Smooth muscle cell (in vitro differentiated cells): ENCODE measurements at regions not wholly inside any gene's neighbourhood (a gene's known extent, or its start where the extent isn't known, plus 50 kb on each side); places are given as distances from the start of the nearest gene placed in this dataset.

Experiments used
- DNase-seq: peaks from one replicate; lab custom pipeline; 2025; ENCODE audit not compliant: unreplicated experiment; lab: John Stamatoyannopoulos, UW
- H2AFZ ChIP-seq: fragments of 200-600 bp; sonication (generic); 2 replicates; pipeline ENCODE4 v1.6.0; 2016; ENCODE audit warnings: antibody characterized with exemption, low read depth, mild to moderate bottlenecking
- H3F3A ChIP-seq: fragments of 200-600 bp; sonication (generic); 2 replicates; pipeline ENCODE4 v1.6.0; 2017; ENCODE audit warnings: antibody characterized with exemption, low read depth
- H3K27ac ChIP-seq: fragments of 200-600 bp; sonication (generic); 2 replicates; pipeline ENCODE4 v1.5.1; 2016; ENCODE audit warnings: low read depth, mild to moderate bottlenecking
- H3K27me3 ChIP-seq: fragments of 200-600 bp; sonication (generic); 2 replicates; pipeline ENCODE4 v1.6.1; 2016; ENCODE audit warnings: low read depth, mild to moderate bottlenecking
- H3K36me3 ChIP-seq: fragments of 200-600 bp; sonication (generic); 2 replicates; pipeline ENCODE4 v1.5.1; 2016; ENCODE audit warnings: low read depth
- H3K4me1 ChIP-seq: fragments of 200-600 bp; sonication (generic); 2 replicates; pipeline ENCODE4 v1.5.1; 2016; ENCODE audit warnings: low read depth
- H3K4me2 ChIP-seq: fragments of 200-600 bp; sonication (generic); 2 replicates; pipeline ENCODE4 v1.6.0; 2016; ENCODE audit warnings: mild to moderate bottlenecking
- H3K4me3 ChIP-seq: fragments of 200-600 bp; sonication (generic); 2 replicates; pipeline ENCODE4 v1.5.1; 2016; ENCODE audit warnings: mild to moderate bottlenecking
- H3K79me2 ChIP-seq: fragments of 200-600 bp; sonication (generic); 2 replicates; pipeline ENCODE4 v1.6.0; 2016; ENCODE audit warnings: low read depth, mild to moderate bottlenecking
- H3K9ac ChIP-seq: fragments of 200-600 bp; sonication (generic); 2 replicates; pipeline ENCODE4 v1.6.0; 2016; ENCODE audit warnings: low read depth
- H3K9me3 ChIP-seq: fragments of 200-600 bp; sonication (generic); replicated peaks from 2 replicates; pipeline ENCODE4 v1.5.1; 2016; ENCODE audit warnings: low read depth
- H4K20me1 ChIP-seq: fragments of 200-600 bp; sonication (generic); 2 replicates; pipeline ENCODE4 v1.6.0; 2016; ENCODE audit warnings: low read depth
- WGBS: methylation state at CpG from one replicate; pipeline ENCODE4 v1.1.7; 2016; ENCODE audit warnings: low lambda C conversion rate; 5-methylcytosine and 5-hydroxymethylcytosine counted together
- TF ChIP-seq, protein P1 (sequence below): fragments of 200-600 bp; sonication (generic); IDR thresholded peaks from 2 replicates; pipeline ENCODE4 v1.5.1; 2017; ENCODE audit warnings: borderline replicate concordance, mild to moderate bottlenecking, antibody characterized with exemption; ENCODE audit not compliant: insufficient read depth, poor library complexity, severe bottlenecking

DNA sequence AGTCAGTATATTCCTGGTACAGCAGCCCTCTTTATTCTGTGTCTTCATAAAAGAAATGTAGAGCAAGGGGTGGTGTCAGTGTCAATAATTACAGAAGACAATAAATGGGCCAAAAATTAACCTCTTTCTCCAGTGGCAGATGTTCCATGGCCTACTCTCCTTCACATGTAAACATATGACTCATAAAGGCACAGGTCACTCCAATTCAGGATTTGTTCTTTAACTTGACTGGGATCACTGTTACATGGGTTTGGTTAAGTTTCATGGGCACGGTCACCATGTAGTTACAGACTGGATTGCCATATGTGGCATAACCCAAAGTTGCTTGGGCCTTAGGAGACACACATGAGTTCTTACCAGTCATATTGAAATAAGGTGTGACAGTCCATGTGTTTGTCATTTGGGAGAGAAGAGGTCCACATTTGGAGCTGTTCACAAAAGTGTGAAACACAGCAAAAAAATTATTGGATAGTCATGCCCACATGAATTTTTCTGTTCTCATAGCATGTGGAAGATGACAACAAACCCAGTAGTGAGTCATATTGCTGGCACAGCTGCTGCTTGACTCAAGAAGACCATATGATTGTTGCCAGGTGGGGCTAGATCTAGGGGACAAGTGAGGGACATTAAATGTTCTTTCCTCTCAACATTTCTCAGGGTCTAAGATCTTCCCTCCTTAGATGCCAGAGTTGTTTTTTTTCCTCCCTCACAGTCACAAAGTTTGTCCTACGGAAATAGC is 68.1 kb upstream of the HTR2A start:
- Histone ChIP-seq H3K4me1 (no peaks in the 10 kb centered on the region), H3K79me2 (no peaks in the 10 kb centered on the region), H3K4me2 (no peak overlapping the region), H3K9ac (no peak overlapping the region), H3K9me3 (no peaks in the 10 kb centered on the region), H3K36me3 (no peaks in the 10 kb centered on the region), H3K27me3 (no peaks in the 10 kb centered on the region), H3K27ac (no peak overlapping the region), H3K4me3 (no peak overlapping the region), H2AFZ (no peak overlapping the region), H4K20me1 (no peaks in the 10 kb centered on the region), H3F3A (no peaks in the 10 kb centered on the region)
- WGBS, result 53% methylated on average over 2 of the region's 2 CpGs
- no peak for DNase-seq
- TF ChIP-seq, protein P1, sequence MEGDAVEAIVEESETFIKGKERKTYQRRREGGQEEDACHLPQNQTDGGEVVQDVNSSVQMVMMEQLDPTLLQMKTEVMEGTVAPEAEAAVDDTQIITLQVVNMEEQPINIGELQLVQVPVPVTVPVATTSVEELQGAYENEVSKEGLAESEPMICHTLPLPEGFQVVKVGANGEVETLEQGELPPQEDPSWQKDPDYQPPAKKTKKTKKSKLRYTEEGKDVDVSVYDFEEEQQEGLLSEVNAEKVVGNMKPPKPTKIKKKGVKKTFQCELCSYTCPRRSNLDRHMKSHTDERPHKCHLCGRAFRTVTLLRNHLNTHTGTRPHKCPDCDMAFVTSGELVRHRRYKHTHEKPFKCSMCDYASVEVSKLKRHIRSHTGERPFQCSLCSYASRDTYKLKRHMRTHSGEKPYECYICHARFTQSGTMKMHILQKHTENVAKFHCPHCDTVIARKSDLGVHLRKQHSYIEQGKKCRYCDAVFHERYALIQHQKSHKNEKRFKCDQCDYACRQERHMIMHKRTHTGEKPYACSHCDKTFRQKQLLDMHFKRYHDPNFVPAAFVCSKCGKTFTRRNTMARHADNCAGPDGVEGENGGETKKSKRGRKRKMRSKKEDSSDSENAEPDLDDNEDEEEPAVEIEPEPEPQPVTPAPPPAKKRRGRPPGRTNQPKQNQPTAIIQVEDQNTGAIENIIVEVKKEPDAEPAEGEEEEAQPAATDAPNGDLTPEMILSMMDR, result no peak

DNA sequence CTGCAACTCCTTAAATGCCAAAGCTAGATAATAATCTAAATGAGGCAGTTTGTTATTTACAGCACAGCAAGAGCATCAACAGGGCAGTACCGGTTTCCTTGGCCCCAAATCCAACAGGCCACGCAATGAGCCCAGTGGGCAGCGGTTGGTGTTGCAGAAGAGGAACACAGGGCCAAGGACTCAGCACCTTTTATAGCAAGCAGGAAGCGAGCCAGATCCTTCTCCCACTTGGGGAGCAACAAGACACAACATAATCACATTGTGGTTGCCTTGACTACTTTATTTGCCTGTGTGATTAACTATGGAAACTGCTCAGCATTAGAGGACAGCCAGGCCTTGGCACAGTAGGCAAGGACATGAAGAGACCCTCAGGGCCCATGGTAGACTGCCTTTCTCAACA is 67.1 kb upstream of the HTR2A start:
- TF ChIP-seq, protein P1, result no peak
- H3K4me1 ChIP-seq, result no peaks in the 10 kb centered on the region
- no peak overlapping the region for H3K4me3 ChIP-seq
- no peak overlapping the region for H3K9ac ChIP-seq
- no peaks in the 10 kb centered on the region for H3F3A ChIP-seq
- no peaks in the 10 kb centered on the region for H3K27me3 ChIP-seq
- no peaks in the 10 kb centered on the region for H4K20me1 ChIP-seq
- WGBS, result 93% methylated on average over 4 of the region's 4 CpGs
- no peak for DNase-seq
- H2AFZ ChIP-seq, result no peak overlapping the region
- H3K79me2 ChIP-seq, result no peaks in the 10 kb centered on the region
- no peaks in the 10 kb centered on the region for H3K36me3 ChIP-seq
- H3K4me2 ChIP-seq, result no peak overlapping the region
- H3K9me3 ChIP-seq, result no peaks in the 10 kb centered on the region
- no peak overlapping the region for H3K27ac ChIP-seq

DNA sequence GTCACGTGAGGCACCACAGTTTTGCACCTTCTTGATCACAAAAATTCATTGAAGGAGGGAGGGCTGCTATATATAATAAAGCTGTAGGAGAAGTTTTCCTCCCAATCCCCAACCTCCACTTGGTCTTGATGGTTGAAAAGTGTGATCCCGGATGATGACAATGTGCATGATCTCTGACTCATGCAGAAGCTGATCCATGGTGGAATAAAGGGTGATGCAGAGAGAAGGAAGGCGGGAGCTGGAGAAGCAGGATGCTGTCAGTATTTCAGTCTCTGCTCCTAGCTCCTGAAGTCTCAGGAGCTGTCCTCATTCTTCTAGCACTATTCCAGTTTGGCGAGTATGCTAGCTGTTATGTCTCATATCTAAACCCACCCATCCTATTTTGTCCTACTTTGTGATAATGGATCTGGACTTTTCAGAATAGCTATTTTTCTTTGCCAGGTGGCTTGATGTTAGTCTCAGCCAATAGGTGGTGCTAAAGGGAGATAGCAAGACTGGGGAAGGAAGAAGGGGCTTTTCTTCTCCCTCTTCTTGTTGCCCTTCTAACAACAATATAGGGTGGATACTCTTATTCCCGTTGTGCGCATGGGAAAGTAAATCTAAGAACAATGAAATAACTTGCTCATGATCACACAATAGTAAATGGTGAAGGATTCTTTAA is 65.6 kb upstream of the HTR2A start:
- Histone ChIP-seq H3K27me3 (no peaks in the 10 kb centered on the region), H3K4me2 (no peak overlapping the region), H4K20me1 (no peaks in the 10 kb centered on the region), H3K79me2 (no peaks in the 10 kb centered on the region), H3K4me3 (no peak overlapping the region), H3K36me3 (no peaks in the 10 kb centered on the region), H3K9ac (no peak overlapping the region), H3F3A (no peaks in the 10 kb centered on the region), H2AFZ (no peak overlapping the region), H3K27ac (no peak overlapping the region), H3K9me3 (no peaks in the 10 kb centered on the region), H3K4me1 (no peaks in the 10 kb centered on the region)
- TF ChIP-seq, protein P1, result peak; percentile 25
- no peak for DNase-seq
- 79% methylated on average over 6 of the region's 6 CpGs for WGBS
